Keratinocyte (primary cell): ENCODE measurements at regions not wholly inside any gene's neighbourhood (a gene's known extent, or its start where the extent isn't known, plus 50 kb on each side); places are given as distances from the start of the nearest gene placed in this dataset.

Source experiments
- EZH2 ChIP-seq: IDR thresholded peaks from one replicate; pipeline ENCODE4 v1.6.1; 2012; ENCODE audit warnings: inconsistent platforms, mild to moderate bottlenecking, low read length, moderate library complexity
- TF ChIP-seq, protein P1 (sequence below), 3 experiments: IDR thresholded peaks in 1 of 3; conservative IDR thresholded peaks in 1 of 3; optimal IDR thresholded peaks in 1 of 3; 2 replicates in 2 of 3; 3 replicates in 1 of 3; pipeline versions ENCODE3 to v1.5.1; 2011; ENCODE audit warnings: low read length in 3 of 3, mild to moderate bottlenecking in 3 of 3, moderate library complexity in 2 of 3, control low read depth in 1 of 3, inconsistent platforms in 1 of 3; ENCODE audit not compliant: insufficient read depth in 2 of 3; ENCODE audit errors: extremely low read depth in 1 of 3

DNA sequence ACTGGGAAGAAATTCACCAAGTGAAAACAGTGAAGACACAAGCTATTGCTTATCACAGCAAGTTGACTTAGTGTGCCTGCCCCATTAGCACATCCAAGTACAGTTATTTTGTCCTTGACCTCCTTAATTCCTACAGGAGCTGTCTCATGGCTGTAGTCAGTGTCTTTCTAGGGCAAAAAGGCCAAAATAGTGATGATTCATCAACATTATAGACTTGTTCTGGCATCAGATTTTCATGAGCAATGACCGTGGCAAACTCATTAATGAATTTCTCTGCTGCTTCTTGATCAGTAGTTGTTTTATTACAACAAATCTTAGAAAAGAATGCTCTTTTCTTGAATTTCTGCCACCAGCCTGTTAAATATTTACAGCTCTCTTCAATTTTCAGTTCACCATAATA lies 1169.3 kb upstream of the DDX18 start:
- TF ChIP-seq, protein P1, sequence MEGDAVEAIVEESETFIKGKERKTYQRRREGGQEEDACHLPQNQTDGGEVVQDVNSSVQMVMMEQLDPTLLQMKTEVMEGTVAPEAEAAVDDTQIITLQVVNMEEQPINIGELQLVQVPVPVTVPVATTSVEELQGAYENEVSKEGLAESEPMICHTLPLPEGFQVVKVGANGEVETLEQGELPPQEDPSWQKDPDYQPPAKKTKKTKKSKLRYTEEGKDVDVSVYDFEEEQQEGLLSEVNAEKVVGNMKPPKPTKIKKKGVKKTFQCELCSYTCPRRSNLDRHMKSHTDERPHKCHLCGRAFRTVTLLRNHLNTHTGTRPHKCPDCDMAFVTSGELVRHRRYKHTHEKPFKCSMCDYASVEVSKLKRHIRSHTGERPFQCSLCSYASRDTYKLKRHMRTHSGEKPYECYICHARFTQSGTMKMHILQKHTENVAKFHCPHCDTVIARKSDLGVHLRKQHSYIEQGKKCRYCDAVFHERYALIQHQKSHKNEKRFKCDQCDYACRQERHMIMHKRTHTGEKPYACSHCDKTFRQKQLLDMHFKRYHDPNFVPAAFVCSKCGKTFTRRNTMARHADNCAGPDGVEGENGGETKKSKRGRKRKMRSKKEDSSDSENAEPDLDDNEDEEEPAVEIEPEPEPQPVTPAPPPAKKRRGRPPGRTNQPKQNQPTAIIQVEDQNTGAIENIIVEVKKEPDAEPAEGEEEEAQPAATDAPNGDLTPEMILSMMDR (optimal IDR thresholded peaks at IDR 0.05 in 1 of 3, IDR thresholded peaks at IDR 0.05 in 1 of 3, conservative IDR thresholded peaks at IDR 0.05 in 1 of 3; ENCODE audit: extremely low read depth in 1 of 3, insufficient read depth in 2 of 3, low read length in 3 of 3): no peak
- TF ChIP-seq EZH2: no peak
